ENCODE measurements at regions not wholly inside any gene's neighbourhood (a gene's known extent, or its start where the extent isn't known, plus 50 kb on each side); places are given as distances from the start of the nearest gene placed in this dataset.

DNA sequence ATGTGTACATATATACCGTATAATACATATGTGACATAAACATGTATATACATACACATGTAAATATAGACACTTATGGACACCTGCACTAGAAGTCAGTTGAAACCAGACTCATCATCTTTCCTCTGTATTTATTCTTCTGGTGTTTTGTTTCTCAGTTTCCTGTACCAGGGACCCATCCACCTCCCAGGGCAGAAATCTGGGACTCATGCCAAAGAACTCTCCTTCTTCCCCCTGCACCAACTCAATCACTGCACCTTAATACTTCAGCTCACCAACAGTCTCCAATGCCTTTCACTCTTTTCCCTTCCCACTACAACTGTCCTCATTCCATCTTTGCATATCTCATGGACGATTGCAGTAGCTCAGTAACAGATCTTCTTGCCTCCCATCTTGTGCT is 428.0 kb downstream of the FBXO15 start:
- DNase-seq: no peak

- no peak for DNase-seq
Measured at GRCh38 chr18:73717570-73717969, 430.1 kb downstream of the FBXO15 start.

DNA sequence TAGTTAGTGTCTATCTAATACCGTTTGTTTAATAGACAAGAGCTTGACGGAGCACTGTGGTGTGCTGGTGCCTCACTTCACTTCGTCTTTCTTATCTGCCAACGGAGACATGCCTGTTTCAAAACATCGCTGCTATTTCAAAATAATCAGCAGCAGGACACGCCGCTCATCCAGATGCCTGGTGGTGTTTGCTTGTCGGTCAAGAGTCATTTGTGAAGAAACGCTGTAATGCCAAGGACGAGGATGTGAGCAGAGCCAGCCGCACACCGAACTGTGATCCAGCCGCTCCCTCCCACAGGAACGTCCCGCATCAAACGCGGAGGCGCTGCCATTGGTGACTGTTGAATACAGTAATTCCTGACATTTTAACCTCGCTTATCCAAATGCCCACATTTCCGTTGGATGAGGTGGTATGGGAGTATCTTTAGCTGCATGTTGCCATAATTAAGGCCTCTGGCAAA is 432.4 kb downstream of the FBXO15 start:
- DNase-seq: no peak

- no peak for DNase-seq
Measured at GRCh38 chr18:73714466-73714865, 433.2 kb downstream of the FBXO15 start.

- no peak for DNase-seq
Measured at GRCh38 chr18:73711256-73711655, 436.4 kb downstream of the FBXO15 start.

- DNase-seq: no peak
Measured at GRCh38 chr18:73708591-73708990, 439.0 kb downstream of the FBXO15 start.

- no peak for DNase-seq
Measured at GRCh38 chr18:73707035-73707434, 440.6 kb downstream of the FBXO15 start.

DNA sequence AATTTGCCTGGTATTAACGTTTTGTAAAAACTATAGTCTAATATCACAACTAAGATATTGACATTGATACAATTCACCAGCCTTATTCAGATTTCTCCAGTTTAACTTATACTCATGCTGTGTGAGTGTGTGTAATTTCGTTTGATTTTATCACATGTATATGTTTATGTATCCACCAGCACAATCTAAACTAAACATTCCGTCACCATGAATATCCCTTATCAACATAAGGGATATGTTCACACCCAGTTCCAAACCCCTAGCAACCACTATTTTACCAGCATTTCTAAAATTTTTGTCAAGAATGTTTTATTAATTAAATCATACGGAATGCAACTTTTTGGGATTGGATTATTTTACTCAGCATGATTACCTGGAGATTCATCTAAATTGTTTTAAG is 450.3 kb downstream of the FBXO15 start:
- no peak for DNase-seq

- no peak for DNase-seq
Measured at GRCh38 chr18:73696698-73697097, 450.9 kb downstream of the FBXO15 start.

DNA sequence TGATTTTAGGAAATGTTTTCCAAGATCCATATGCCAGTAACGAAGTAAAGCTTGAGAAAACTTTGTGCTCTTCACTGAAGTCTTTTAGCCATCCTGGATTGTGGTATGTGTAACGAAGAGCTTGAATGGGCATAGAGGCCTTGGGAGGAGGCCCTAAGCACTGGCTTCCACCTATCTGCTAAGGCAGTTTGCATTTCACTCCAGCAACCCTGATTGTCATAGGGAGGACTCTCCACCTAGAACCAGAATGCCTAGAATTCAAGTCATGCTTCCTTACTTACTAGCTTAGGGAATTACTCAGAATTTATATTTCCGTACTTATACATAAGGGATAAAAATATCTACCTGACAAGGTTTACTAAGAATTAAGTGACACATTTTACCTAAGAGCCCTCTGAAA is 451.5 kb downstream of the FBXO15 start:
- no peak for DNase-seq

GRCh38 chr18:73693091-73693490 is 454.5 kb downstream of the FBXO15 start:
- no peak for DNase-seq

DNA sequence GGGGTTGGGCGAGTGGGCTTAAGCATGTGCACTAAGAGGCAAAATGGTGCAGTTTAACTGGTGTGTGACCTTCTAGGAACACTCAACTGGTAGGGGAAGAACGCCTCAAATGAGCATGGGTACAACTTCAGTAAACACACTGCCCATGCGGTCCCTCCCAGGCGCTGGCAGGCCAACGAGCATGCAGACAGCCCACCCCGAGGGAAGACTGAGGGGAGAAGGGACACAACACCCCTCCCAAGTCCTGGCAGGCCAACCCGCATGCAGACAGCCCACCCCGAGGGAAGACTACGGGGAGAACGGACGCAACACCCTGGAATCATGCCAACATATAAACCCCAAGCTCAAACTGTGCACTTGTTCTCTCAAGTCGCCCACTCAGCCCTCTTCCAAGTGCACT is 456.0 kb downstream of the FBXO15 start:
- DNase-seq: no peak

GRCh38 chr18:73691118-73691517 is 456.5 kb downstream of the FBXO15 start:
- peak; percentile 59 for DNase-seq

DNA sequence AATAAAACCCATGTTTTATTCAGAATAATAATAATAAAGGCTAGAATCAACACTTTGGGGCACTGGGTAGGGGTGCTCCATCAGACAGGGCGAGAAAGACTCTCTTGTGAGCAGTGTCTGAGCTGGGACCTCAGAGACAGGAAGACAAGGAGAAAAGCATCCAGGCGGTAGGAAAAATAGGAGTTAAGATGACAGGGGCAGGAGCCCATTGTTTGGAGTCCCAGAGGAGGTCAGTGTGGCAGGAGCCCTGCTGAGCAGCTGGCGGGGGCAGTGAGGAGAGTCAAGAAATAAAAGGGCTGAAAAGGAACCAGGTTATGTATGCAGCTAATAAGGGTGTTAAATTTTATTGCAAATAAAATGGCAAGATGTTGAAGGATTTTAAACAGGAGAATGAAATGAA is 457.4 kb downstream of the FBXO15 start:
- no peak for DNase-seq

- peak; percentile 66 for DNase-seq
Measured at GRCh38 chr18:73688851-73689711, 458.6 kb downstream of the FBXO15 start.

GRCh38 chr18:73688161-73688560 is 459.5 kb downstream of the FBXO15 start:
- DNase-seq: no peak

DNA sequence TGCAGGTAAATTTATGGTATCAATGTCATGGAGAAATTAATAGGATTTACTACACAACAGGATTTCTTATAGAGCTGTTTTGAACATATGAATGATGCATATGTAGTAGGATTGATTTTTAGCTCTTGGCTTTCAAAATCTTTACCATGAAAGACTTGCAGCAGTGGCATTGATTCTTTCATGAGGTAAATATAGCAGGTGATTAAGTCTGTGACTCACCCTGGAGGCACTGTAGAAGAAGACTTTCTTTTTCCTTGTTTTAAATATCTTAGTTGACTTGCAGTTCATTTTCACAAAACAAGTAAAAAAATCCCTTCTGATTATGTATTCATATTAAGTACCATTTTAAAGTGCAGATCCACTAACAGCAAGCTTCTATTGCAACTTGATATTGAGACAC is 463.0 kb downstream of the FBXO15 start:
- no peak for DNase-seq

GRCh38 chr18:73683409-73684238 is 464.0 kb downstream of the FBXO15 start:
- no peak for DNase-seq

DNA sequence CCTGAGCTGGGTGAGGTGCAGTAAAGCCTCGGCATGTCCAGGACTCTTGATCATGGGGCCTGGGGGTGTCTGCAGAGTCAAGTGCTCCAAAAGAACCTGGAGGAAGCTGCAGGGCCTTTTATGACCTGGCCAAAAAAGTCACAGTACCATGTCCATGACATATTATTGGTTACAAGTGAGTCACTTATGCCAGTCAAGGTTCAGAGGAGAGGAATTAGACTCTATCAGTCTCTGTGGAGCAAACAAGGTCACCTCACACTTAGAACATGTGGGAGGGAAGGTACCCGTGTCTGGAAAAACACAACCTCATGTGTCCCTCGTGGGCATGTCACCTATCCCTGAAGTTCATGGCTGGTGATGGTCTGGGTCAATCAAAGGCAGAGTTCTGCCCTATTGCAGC is 465.7 kb downstream of the FBXO15 start:
- no peak for DNase-seq

DNA sequence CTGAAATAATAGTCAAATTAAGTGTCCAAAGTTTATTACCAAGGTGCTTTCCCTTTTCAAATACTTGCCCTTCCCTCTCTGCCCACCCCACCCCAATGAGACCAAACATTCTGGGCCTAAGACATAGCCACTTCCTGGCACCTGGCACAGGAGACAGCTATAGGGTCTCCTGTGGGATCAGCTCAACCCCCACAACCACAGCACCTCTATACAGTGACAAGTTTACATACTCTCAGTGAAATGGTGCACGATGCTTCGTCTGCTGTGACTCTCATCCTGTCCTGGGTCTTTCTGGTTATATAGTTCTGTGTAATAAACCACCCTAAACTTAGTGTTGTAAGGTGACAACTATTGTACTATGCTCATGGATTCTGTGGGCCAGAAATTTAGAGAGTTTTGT is 466.2 kb downstream of the FBXO15 start:
- DNase-seq: no peak

DNA sequence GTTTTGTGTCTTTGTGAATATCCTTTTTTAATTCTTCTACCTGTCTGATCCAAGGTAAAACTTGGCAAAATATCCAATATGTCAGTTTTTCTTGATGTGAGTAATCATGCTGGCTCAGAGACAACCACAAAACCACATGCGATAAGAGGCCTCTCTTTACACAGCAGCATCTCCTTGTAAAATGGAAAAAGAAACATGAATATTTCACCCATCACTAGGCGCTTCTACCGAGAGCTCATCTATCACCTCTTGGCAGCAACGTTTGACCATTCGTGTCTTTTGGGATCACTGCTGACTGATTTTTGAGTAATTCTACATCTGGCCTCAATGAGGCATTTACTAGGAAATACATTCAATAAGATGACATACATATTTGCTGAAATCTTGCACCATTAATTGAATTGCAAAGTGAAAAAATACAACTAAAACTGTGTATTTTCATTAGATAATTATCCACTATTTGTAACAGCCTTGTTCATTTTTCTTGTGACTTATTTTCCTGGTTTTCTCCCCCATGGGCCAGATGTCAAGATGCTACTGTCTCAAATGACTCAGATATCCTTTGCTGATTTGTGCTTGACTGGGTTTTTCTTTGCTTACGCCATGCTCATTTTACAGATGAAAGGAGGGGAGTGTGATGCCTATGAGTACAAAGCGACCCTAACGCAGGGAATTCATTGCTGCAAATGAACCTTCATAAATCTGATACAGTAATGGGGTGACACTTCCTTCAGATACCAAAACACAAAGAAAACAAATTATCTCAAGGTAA is 467.5 kb downstream of the FBXO15 start:
- no peak for DNase-seq

- DNase-seq: no peak
Measured at GRCh38 chr18:73677450-73677849, 470.2 kb downstream of the FBXO15 start.
